ENCODE measurements at regions not wholly inside any gene's neighbourhood (a gene's known extent, or its start where the extent isn't known, plus 50 kb on each side); places are given as distances from the start of the nearest gene placed in this dataset.

DNA sequence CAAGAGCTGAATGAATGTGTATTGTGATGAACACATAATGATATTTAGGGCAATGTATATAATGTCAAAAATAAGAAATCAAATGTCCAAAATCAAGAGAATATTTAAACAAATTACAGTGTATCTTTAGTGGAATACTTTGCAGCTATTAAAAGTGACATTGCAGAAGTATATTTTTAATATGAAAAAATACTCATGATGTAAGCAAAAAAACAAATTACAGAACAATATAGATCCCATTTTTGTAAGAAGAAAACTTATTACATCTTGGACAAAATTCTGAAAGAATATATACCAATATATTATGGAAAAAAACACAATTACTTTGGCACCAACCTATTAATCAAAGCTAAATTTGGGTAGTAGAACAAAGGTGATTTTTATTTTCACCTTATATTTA is 308.2 kb upstream of the NEBL start:
- no peak for DNase-seq (ENCODE audit: low read depth)

DNA sequence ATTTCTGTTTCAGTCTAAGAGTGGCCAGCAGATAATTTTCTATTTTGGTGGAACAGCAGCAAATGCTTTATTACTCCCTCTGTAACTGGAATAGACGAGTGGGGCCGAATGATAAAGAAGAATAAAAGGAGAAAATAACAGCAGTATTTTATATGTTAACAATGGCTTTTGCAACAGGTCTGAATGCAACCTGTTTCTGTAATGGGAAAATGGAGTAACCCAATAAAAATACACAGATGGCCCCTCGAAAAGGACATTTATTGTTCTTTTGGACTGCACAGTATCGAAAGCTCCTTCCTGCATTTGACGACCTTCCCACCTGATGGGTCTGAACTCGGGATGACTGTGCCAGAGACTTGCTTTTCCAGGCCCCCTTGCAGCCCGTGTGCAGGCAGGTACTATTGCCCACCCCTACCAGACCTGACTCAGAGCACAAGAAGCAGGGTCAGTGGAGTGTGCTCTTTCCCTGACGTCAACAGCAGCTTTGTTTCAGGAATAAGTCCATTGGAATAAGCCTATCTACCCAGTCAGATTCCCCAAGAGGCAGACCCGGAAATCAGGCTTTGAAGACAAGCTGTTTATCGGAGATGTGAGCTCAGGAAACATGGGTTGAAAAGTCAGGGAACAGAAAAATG is 306.5 kb upstream of the NEBL start:
- DNase-seq (ENCODE audit: low read depth), result no peak

DNA sequence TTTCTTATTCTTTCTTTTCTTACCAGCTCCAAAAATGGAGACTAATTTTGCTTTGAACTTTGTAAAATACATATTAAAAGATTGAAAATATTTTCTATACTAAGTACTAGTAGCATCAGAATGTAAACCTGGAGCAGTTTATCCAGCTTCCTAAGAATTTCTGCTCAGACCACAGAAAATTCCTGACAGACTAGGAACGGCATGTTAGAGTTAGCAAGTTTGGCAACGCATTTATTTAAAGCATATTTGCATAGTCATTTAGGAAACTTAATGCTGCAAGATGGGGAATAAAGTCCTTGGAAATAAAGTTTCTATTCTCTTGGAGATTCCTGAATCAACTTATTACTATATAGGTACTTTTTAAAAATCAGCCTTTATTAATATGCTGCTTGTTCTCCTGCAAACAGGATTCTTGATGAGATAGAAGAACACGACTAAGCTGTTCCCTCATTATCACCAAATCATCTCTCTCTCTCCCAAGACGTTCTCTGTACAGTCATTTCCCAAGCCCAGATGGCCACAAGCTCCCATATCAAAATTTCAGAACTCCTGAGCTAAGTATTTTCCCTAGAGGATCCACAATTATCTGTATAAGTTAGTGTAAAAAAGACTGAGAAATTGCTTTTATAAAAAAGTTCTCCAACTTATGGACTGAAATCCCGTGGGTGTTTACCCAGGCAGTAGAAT is 305.8 kb upstream of the NEBL start:
- no peak for DNase-seq (ENCODE audit: low read depth)

DNA sequence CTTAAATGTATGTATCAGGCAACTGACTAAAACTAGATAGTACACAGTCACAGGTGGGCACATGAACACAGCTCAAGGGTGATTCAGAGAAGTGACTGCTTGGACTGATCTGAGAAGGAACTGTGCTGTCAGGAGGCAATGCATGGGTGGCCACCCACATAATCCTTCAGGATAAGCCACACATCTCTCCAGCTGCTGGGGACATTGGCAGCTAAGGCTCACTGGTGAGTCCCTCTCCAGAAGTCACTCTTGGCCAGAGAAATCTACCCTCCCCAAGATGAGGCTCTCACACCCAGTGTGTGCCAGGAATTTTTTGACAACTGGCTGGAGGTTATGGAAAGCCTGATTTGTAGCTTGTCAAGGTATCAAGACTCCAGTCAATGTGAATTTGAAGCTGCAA is 302.4 kb upstream of the NEBL start:
- DNase-seq (ENCODE audit: low read depth), result no peak

DNA sequence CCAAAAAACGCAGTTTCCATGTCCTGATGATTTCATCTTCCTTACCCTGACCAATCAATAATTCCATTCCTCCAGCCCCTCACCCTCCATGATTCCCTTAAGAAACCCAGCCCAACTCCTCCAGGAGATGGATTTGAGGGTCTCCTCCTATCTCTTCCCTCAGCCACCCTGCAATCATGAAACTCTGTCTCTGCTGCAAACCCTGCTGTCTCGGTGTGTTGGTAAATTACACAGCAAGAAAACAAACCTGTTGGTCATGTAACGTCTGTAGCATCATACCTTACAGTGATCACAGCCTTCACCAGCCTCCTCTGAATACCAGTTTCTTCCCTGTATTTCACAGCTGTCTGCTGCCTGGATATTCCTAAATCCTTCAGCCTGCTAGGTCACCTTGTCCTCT is 300.7 kb upstream of the NEBL start:
- DNase-seq (ENCODE audit: low read depth), result no peak

- no peak for DNase-seq (ENCODE audit: low read depth)
Measured at GRCh38 chr10:21196822-21197395, 299.8 kb upstream of the NEBL start.

GRCh38 chr10:21195252-21195651 is 298.1 kb upstream of the NEBL start:
- no peak for DNase-seq (ENCODE audit: low read depth)

DNA sequence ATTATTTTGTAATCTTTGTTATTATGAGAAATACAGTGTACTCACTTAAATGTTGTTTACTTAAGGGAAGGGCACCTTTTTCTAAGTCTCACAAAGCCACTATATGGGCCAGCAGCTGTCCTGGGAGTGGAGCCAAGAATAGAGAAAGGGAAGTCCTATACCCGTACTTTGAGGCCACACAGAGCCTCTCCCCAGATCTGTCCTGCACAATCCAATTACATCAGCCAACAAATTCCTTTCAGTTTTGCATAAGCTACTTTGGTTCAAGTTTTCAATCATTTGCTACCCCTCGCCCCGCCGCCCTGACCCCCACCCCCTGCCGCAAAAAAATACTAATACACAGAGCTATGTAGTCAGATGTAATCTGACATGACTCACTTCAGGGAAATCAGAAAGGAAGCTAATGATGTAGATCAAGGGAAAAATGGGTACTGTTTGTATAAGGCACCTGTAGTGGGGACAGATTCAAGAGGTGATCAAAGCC is 297.4 kb upstream of the NEBL start:
- DNase-seq (ENCODE audit: low read depth), result no peak

DNA sequence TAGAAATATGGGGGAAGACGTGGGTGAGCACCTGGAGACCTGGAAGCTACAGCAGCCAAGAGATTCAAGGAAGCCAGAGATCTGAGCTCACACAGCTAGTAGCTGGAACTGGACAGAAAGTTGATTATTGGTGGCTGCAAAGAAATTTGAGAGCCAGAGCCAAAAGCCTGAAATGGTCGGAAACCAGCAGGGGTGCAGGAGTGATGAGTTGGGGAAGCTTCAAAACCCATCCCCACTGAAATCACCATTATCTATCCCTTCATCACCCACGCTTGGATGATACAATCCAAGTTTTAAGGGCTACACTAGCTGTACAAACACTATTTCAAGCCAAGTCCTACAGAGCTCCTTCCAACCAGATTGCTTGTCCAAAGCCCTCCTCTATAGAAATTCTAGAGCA is 296.1 kb upstream of the NEBL start:
- DNase-seq (ENCODE audit: low read depth), result no peak

DNA sequence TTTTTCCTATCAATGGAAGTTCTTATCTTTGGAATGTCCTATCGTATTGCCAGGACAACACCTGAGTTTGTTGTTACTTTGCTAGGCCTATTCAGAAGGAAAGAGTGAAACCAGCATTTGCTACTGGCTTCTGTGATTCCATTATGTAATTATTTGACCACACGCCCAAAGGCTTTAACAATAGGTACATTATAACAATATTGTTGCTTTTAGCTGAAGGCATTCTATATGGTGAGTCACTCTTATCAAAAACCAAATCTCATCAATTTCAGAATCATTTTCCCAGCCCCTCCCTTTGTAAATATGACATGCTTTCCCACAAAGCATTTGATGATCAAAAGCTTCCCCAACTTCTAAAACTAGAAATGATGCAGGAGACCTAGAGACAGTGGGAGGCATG is 294.4 kb upstream of the NEBL start:
- no peak for DNase-seq (ENCODE audit: low read depth)

- no peak for DNase-seq (ENCODE audit: low read depth)
Measured at GRCh38 chr10:21184984-21185383, 287.9 kb upstream of the NEBL start.

DNA sequence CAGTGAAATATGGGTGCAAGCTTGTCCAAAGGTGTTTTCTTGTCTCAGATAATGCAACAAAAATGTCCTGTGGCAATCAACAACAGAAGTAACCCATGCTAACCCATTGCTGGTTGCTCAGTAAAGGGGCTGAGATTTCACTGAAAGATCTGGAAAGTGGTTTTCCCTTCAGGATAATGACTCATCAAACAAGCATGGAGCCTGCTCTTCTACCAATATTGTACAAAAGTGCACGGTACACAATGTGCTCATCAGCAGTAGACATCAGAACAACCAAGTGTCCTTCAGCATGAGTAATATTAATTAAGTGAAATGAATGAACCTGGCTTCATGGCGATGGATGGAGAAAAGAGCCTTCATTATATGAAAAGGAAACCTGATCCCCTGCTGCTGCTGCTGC is 287.1 kb upstream of the NEBL start:
- DNase-seq (ENCODE audit: low read depth), result no peak

DNA sequence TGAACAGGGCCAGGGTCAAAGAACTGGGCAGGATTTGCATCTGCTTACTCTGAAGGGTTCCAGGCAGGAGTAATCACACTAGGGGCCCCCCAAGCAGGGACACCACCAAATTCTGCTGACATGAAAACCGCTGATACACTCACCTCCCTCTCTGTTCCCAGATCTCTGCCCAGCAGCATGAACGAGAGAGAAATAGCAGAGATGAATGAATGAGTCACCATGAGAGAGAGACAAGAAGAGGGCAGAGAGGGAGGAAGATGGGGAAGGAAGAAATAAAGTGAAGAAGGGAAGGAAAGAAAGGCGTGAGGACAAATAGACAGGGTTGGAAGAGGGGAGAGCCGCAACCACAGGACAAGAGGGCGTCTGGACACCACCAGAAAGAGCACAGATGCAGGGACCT is 285.9 kb upstream of the NEBL start:
- DNase-seq (ENCODE audit: low read depth), result no peak

GRCh38 chr10:21181451-21181850 is 284.3 kb upstream of the NEBL start:
- no peak for DNase-seq (ENCODE audit: low read depth)

GRCh38 chr10:21180604-21181003 is 283.5 kb upstream of the NEBL start:
- no peak for DNase-seq (ENCODE audit: low read depth)

DNA sequence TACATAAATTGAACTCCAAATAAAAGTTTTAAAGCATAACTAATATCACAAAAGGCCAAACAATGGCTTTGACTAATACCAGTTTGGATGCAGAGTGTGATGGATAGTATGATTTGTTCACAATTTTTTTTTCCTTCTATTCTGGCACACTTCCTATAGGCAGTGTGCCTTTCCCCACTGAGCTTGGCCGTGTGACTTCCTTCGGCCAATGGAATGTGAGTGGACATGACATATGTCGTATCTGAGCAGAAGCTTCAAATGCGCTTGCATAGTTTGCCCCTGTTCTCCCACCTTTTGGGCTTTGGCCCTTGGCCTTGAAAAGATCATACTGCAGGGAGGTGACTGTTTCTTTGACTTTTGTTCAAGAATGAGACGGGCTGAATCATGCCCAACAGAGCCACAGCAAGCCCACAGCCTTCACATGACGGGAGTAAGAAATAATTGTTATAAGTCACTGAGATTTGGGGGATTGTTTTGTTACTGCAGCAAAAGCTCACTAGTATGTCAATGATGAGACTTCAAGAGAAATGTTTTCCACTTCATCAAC is 279.9 kb upstream of the NEBL start:
- no peak for DNase-seq (ENCODE audit: low read depth)

DNA sequence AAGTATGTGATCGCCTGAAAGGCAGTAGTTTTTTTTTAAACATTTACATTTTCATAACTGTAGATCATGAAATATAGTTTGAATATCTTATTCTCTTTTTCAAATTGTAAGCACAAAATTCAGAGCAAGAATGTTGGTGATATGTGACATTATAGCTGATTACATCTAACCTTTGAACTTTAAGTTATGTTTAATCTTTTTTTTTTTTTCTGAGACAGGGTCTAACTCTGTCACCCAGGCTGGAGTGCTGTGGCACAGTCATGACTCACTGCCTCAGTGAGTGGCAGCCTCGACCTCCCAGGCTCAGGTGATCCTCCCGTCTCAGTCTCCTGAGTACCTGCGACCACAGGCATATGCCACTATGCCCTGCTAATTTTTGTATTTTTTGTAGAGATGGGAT is 278.7 kb upstream of the NEBL start:
- DNase-seq (ENCODE audit: low read depth), result no peak

- no peak for DNase-seq (ENCODE audit: low read depth)
Measured at GRCh38 chr10:21174715-21175495, 277.8 kb upstream of the NEBL start.

- no peak for DNase-seq (ENCODE audit: low read depth)
Measured at GRCh38 chr10:21173802-21174714, 276.9 kb upstream of the NEBL start.

GRCh38 chr10:21172930-21173801 is 276.1 kb upstream of the NEBL start:
- DNase-seq (ENCODE audit: low read depth), result no peak

DNA sequence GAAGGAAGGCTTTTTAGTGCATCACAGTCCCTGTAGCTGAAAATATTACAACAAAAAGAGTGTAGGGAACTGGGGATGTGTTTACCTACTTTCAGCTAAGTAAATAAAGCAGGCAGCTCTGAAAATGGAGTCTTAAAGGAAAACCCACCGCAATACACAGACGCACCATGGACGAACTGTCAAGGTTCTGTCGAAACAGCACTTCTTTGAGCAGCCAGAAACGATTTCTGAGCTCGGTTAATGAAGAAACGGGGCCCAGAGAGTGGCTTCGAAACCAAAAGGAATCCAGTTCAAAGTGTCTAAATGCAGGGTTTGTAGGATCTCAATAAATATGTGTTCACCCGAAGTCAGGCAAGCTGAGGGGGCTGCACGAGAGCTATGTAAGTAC is 275.4 kb upstream of the NEBL start:
- DNase-seq (ENCODE audit: low read depth), result no peak

Measured in stimulated activated CD8-positive, alpha-beta memory T cell treated with anti-CD3 and anti-CD28 coated beads, Interleukin-15, amount 100 ng/mL, for 24 hours (primary cell).